Choroid plexus epithelial cell (primary cell): ENCODE measurements at regions not wholly inside any gene's neighbourhood (a gene's known extent, or its start where the extent isn't known, plus 50 kb on each side); places are given as distances from the start of the nearest gene placed in this dataset.

Experiments
- DNase-seq: peaks from one replicate; pipeline ENCODE4 v3.0.0-alpha.2; 2010; ENCODE audit warnings: low read depth
- H3K4me3 ChIP-seq: 2 replicates; pipeline ENCODE4 v1.5.1; 2011; ENCODE audit warnings: low read depth, mild to moderate bottlenecking, control low read depth, low read length, moderate library complexity
- CTCF ChIP-seq: conservative IDR thresholded peaks from 2 replicates; pipeline ENCODE4 v1.5.1; 2011; ENCODE audit warnings: low read depth, mild to moderate bottlenecking, control low read depth, inconsistent platforms, low read length, moderate library complexity

GRCh38 chr10:53749439-53749838 lies 976.9 kb upstream of the MBL2 start:
- H3K4me3 ChIP-seq: no peak overlapping the region
- TF ChIP-seq CTCF: no peak
- DNase-seq: no peak

- no peak for DNase-seq
- no peak for TF ChIP-seq CTCF
- no peak overlapping the region for H3K4me3 ChIP-seq
Measured at GRCh38 chr10:53748319-53748718, 975.7 kb upstream of the MBL2 start.

GRCh38 chr10:53744746-53745145 lies 972.2 kb upstream of the MBL2 start:
- no peak for DNase-seq
- no peak overlapping the region for H3K4me3 ChIP-seq
- TF ChIP-seq CTCF: no peak

- no peak for TF ChIP-seq CTCF
- DNase-seq: no peak
- H3K4me3 ChIP-seq: no peak overlapping the region
Measured at GRCh38 chr10:53744176-53744575, 971.6 kb upstream of the MBL2 start.

GRCh38 chr10:53737132-53737531 lies 964.5 kb upstream of the MBL2 start:
- no peak for TF ChIP-seq CTCF

GRCh38 chr10:53726921-53727320 lies 954.3 kb upstream of the MBL2 start:
- H3K4me3 ChIP-seq: no peak overlapping the region
- no peak for DNase-seq
- TF ChIP-seq CTCF: no peak

More at GRCh38 chr10:53737132-53737531, 964.5 kb upstream of the MBL2 start:
- no peak overlapping the region for H3K4me3 ChIP-seq
- no peak for DNase-seq

GRCh38 chr10:53724581-53724980 lies 952.0 kb upstream of the MBL2 start:
- no peak overlapping the region for H3K4me3 ChIP-seq
- no peak for TF ChIP-seq CTCF

More at GRCh38 chr10:53724581-53724980, 952.0 kb upstream of the MBL2 start:
- no peak for DNase-seq
